H1 (cell line): ENCODE measurements at regions not wholly inside any gene's neighbourhood (a gene's known extent, or its start where the extent isn't known, plus 50 kb on each side); places are given as distances from the start of the nearest gene placed in this dataset.
A peak's percentile ranks its signal among the peaks of the same experiment; 100 is the strongest.

Source experiments
- CTCF ChIA-PET: fragments of 300-600 bp; sonication (Branson Sonifier 250); formaldehyde crosslinking; loops from one replicate; lab custom pipeline; 2021; ENCODE audit not compliant: partially characterized antibody; lab: Charles Lee
- POLR2A ChIA-PET: fragments of 300-600 bp; sonication (Branson Sonifier 250); formaldehyde crosslinking; loops from one replicate; lab custom pipeline; 2021; ENCODE audit warnings: inconsistent platforms; ENCODE audit not compliant: partially characterized antibody; lab: Charles Lee
- DNase-seq, 2 experiments: peaks; one replicate each; pipeline versions ENCODE4 v3.0.0 to v3.0.0-alpha.2; 2010 to 2022; ENCODE audit warnings: low spot score in 2 of 2, low read depth in 1 of 2, mixed read lengths in 1 of 2
- FAIRE-seq: peaks from 2 replicates; lab custom pipeline; 2011; peaks lifted over from hg19 to GRCh38; lab: Jason Lieb, UNC
- H2AFZ ChIP-seq: 2 replicates; pipeline ENCODE4 v1.8.1; 2012; ENCODE audit warnings: low read length, inconsistent platforms
- H2AK5ac ChIP-seq: 2 replicates; pipeline ENCODE4 v1.6.1; 2013; ENCODE audit warnings: low read depth, low read length
- H2BK120ac ChIP-seq: replicated peaks from 2 replicates; pipeline ENCODE3; 2013; ENCODE audit warnings: low read depth, low read length, inconsistent platforms
- H2BK12ac ChIP-seq: 2 replicates; pipeline ENCODE4 v1.6.1; 2013; ENCODE audit warnings: low read depth, low read length
- H2BK15ac ChIP-seq: 2 replicates; pipeline ENCODE4 v1.6.1; 2013; ENCODE audit warnings: low read length
- H2BK20ac ChIP-seq: 2 replicates; pipeline ENCODE4 v1.6.1; 2013; ENCODE audit warnings: low read length
- H2BK5ac ChIP-seq: 2 replicates; pipeline ENCODE4 v1.6.1; 2013; ENCODE audit warnings: low read depth, low read length
- H3K14ac ChIP-seq: 2 replicates; pipeline ENCODE4 v1.6.1; 2013; ENCODE audit warnings: inconsistent platforms; ENCODE audit not compliant: insufficient read length
- H3K18ac ChIP-seq: 2 replicates; pipeline ENCODE4 v1.6.1; 2013; ENCODE audit warnings: low read length; ENCODE audit errors: extremely low read depth
- H3K23ac ChIP-seq: 2 replicates; pipeline ENCODE4 v1.6.1; 2013; ENCODE audit warnings: inconsistent platforms; ENCODE audit not compliant: insufficient read length
- H3K23me2 ChIP-seq: 2 replicates; pipeline ENCODE4 v1.6.1; 2013; ENCODE audit warnings: low read depth, low read length
- H3K27ac ChIP-seq: 2 replicates; pipeline ENCODE4 v1.6.1; 2011; ENCODE audit warnings: low read depth, low read length, inconsistent platforms
- H3K27me3 ChIP-seq, 4 experiments: replicated peaks in 1 of 4; 1 replicate in 1 of 4; 2 replicates in 3 of 4; pipeline versions ENCODE4 v1.6.1 to v1.8.1; 2011 to 2013; ENCODE audit warnings: low read length in 3 of 4, mild to moderate bottlenecking in 3 of 4, inconsistent platforms in 2 of 4, mixed read lengths in 2 of 4, moderate library complexity in 1 of 4; ENCODE audit not compliant: control insufficient read depth in 3 of 4, insufficient read depth in 3 of 4; ENCODE audit errors: extremely low read depth in 1 of 4
- H3K36me3 ChIP-seq, 4 experiments: 2 replicates each; pipeline versions ENCODE4 v1.6.1 to v1.8.1; 2011 to 2013; ENCODE audit warnings: mild to moderate bottlenecking in 4 of 4, low read length in 3 of 4, moderate library complexity in 2 of 4, control low read depth in 1 of 4, inconsistent platforms in 1 of 4; ENCODE audit not compliant: insufficient read depth in 4 of 4, control insufficient read depth in 2 of 4
- H3K4ac ChIP-seq: replicated peaks from 2 replicates; pipeline ENCODE3; 2013; ENCODE audit warnings: low read length, low read depth, mixed read lengths, inconsistent platforms; ENCODE audit not compliant: insufficient read length
- H3K4me1 ChIP-seq, 4 experiments: replicated peaks in 1 of 4; 1 replicate in 1 of 4; 2 replicates in 3 of 4; pipeline versions ENCODE4 v1.6.1 to v1.8.1; 2011 to 2013; ENCODE audit warnings: low read length in 3 of 4, inconsistent platforms in 2 of 4, mixed read lengths in 1 of 4; ENCODE audit not compliant: insufficient read depth in 4 of 4, control insufficient read depth in 3 of 4
- H3K4me2 ChIP-seq, 2 experiments: 2 replicates each; pipeline versions ENCODE4 v1.6.1 to v1.8.1; 2011 to 2013; ENCODE audit warnings: low read depth in 2 of 2, low read length in 2 of 2, control low read depth in 1 of 2, inconsistent platforms in 1 of 2, mild to moderate bottlenecking in 1 of 2; ENCODE audit not compliant: insufficient read depth in 1 of 2
- H3K4me3 ChIP-seq, 4 experiments: fragments of 200-600, 300-600 bp in 1 of 4; sonication (generic), shearing (Covaris generic), sonication (Bioruptor Twin) in 1 of 4; 2 replicates each; pipeline versions ENCODE4 v1.5.1 to v1.8.1; 2011 to 2016; ENCODE audit warnings: low read length in 4 of 4, low read depth in 3 of 4, control low read depth in 2 of 4, inconsistent platforms in 2 of 4, mild to moderate bottlenecking in 2 of 4, mixed read lengths in 1 of 4, moderate library complexity in 1 of 4; ENCODE audit not compliant: insufficient read depth in 2 of 4; ENCODE audit errors: extremely low read depth in 1 of 4
- H3K56ac ChIP-seq: replicated peaks from 2 replicates; pipeline ENCODE3; 2013; ENCODE audit warnings: low read depth, mild to moderate bottlenecking, mixed read lengths, low read length, inconsistent platforms; ENCODE audit not compliant: insufficient read length
- H3K79me1 ChIP-seq: 2 replicates; pipeline ENCODE4 v1.6.1; 2013; ENCODE audit warnings: low read depth, low read length, control low read depth
- H3K79me2 ChIP-seq, 2 experiments: 2 replicates each; pipeline versions ENCODE4 v1.6.1 to v1.8.1; 2012 to 2013; ENCODE audit warnings: low read length in 2 of 2, mild to moderate bottlenecking in 2 of 2, inconsistent platforms in 1 of 2; ENCODE audit not compliant: insufficient read depth in 2 of 2, control insufficient read depth in 1 of 2
- H3K9ac ChIP-seq, 4 experiments: replicated peaks in 1 of 4; 1 replicate in 1 of 4; 2 replicates in 3 of 4; pipeline versions ENCODE4 v1.6.1 to v1.8.1; 2011 to 2013; ENCODE audit warnings: low read depth in 3 of 4, low read length in 3 of 4, control low read depth in 2 of 4, mild to moderate bottlenecking in 2 of 4, moderate library complexity in 2 of 4, inconsistent platforms in 1 of 4; ENCODE audit errors: extremely low read depth in 1 of 4
- H3K9me3 ChIP-seq, 2 experiments: 2 replicates each; pipeline versions ENCODE4 v1.6.1 to v1.8.1; 2012 to 2013; ENCODE audit warnings: mild to moderate bottlenecking in 2 of 2, moderate library complexity in 2 of 2, control low read depth in 1 of 2, inconsistent platforms in 1 of 2, low read depth in 1 of 2, low read length in 1 of 2, mixed read lengths in 1 of 2; ENCODE audit not compliant: insufficient read depth in 2 of 2
- H4K20me1 ChIP-seq, 2 experiments: replicated peaks in 1 of 2; 2 replicates each; pipeline versions ENCODE3 to v1.8.1; 2011 to 2013; ENCODE audit warnings: inconsistent platforms in 2 of 2, low read length in 2 of 2, mild to moderate bottlenecking in 1 of 2; ENCODE audit not compliant: insufficient read depth in 2 of 2, control insufficient read depth in 1 of 2
- H4K5ac ChIP-seq: 2 replicates; pipeline ENCODE4 v1.6.1; 2013; ENCODE audit warnings: low read length, low read depth, mixed read lengths, inconsistent platforms; ENCODE audit not compliant: insufficient read length
- H4K8ac ChIP-seq: 2 replicates; pipeline ENCODE4 v1.8.0; 2013; ENCODE audit warnings: mild to moderate bottlenecking, moderate library complexity, low read length, inconsistent platforms; ENCODE audit not compliant: insufficient read depth; ENCODE audit errors: extremely low read depth
- H4K91ac ChIP-seq: replicated peaks from 2 replicates; pipeline ENCODE3; 2013; ENCODE audit warnings: low read length, mixed read lengths, inconsistent platforms; ENCODE audit not compliant: insufficient read length
- ASH2L ChIP-seq: fragments of 200-600, 300-600 bp; sonication (generic); IDR thresholded peaks from one replicate; pipeline ENCODE4 v1.7.1; 2017; ENCODE audit warnings: low read length
- BCL11A ChIP-seq, 2 experiments: IDR thresholded peaks; one replicate each; pipeline ENCODE4 v1.6.1; 2011; ENCODE audit warnings: low read depth in 2 of 2, low read length in 2 of 2, mild to moderate bottlenecking in 2 of 2
- BRCA1 ChIP-seq: IDR thresholded peaks from 2 replicates; pipeline ENCODE4 v1.6.1; 2012; ENCODE audit warnings: low read depth, low read length, improper control_type of control experiment
- E2F6 ChIP-seq: IDR thresholded peaks from 2 replicates; pipeline ENCODE4 v1.6.1; 2012; ENCODE audit warnings: inconsistent platforms
- GABPA ChIP-seq: IDR thresholded peaks from 2 replicates; pipeline ENCODE4 v1.6.1; 2011; ENCODE audit warnings: mild to moderate bottlenecking, low read length, moderate library complexity, borderline replicate concordance; ENCODE audit not compliant: insufficient read depth
- HDAC2 ChIP-seq, 2 experiments: fragments of 300-600 bp in 1 of 2; sonication (generic) in 1 of 2; IDR thresholded peaks; 2 replicates each; pipeline ENCODE4 v1.6.1; 2011 to 2012; ENCODE audit warnings: low read depth in 2 of 2, low read length in 2 of 2, mild to moderate bottlenecking in 2 of 2, moderate library complexity in 2 of 2, borderline replicate concordance in 1 of 2, inconsistent platforms in 1 of 2
- KDM1A ChIP-seq: fragments of 200-600, 300-600 bp; sonication (generic); IDR thresholded peaks from 2 replicates; pipeline ENCODE4 v1.7.1; 2016; ENCODE audit warnings: mild to moderate bottlenecking, low read length, borderline replicate concordance
- POLR2A ChIP-seq, 2 experiments: IDR thresholded peaks; 1 replicate in 1 of 2; 2 replicates in 1 of 2; pipeline ENCODE4 v1.6.1; 2011; ENCODE audit warnings: low read depth in 2 of 2, low read length in 2 of 2, mild to moderate bottlenecking in 2 of 2; ENCODE audit errors: control extremely low read depth in 1 of 2
- RXRA ChIP-seq: IDR thresholded peaks from 2 replicates; pipeline ENCODE4 v1.6.1; 2011; ENCODE audit warnings: low read depth, mild to moderate bottlenecking, low read length, moderate library complexity; ENCODE audit not compliant: insufficient read depth
- SRF ChIP-seq: IDR thresholded peaks from 2 replicates; pipeline ENCODE4 v1.6.1; 2011; ENCODE audit warnings: mild to moderate bottlenecking, low read depth, low read length, moderate library complexity
- TAF7 ChIP-seq: optimal IDR thresholded peaks from 2 replicates; pipeline ENCODE3; 2011; ENCODE audit warnings: low read depth, mild to moderate bottlenecking, inconsistent platforms, low read length, moderate library complexity, borderline replicate concordance
- TCF12 ChIP-seq: IDR thresholded peaks from 2 replicates; pipeline ENCODE4 v1.6.1; 2011; ENCODE audit warnings: low read depth, mild to moderate bottlenecking, low read length
- YY1 ChIP-seq: IDR thresholded peaks from 2 replicates; pipeline ENCODE4 v1.6.1; 2011; ENCODE audit warnings: low read depth, mild to moderate bottlenecking, low read length
- WGBS, 2 experiments: shearing (Covaris generic) in 1 of 2; methylation state at CpG; one replicate each; pipeline versions ENCODE4 v1.1.6 to v1.1.7; 2013 to 2015; ENCODE audit warnings: low lambda C conversion rate in 2 of 2, mixed read lengths in 2 of 2, inconsistent platforms in 1 of 2, low coverage in 1 of 2, missing lambda C conversion rate in 1 of 2; ENCODE audit not compliant: insufficient replicate concordance in 2 of 2, insufficient coverage in 1 of 2, insufficient read length in 1 of 2; ENCODE audit errors: extremely low coverage in 1 of 2, missing lambda C conversion rate in 1 of 2; 5-methylcytosine and 5-hydroxymethylcytosine counted together

DNA sequence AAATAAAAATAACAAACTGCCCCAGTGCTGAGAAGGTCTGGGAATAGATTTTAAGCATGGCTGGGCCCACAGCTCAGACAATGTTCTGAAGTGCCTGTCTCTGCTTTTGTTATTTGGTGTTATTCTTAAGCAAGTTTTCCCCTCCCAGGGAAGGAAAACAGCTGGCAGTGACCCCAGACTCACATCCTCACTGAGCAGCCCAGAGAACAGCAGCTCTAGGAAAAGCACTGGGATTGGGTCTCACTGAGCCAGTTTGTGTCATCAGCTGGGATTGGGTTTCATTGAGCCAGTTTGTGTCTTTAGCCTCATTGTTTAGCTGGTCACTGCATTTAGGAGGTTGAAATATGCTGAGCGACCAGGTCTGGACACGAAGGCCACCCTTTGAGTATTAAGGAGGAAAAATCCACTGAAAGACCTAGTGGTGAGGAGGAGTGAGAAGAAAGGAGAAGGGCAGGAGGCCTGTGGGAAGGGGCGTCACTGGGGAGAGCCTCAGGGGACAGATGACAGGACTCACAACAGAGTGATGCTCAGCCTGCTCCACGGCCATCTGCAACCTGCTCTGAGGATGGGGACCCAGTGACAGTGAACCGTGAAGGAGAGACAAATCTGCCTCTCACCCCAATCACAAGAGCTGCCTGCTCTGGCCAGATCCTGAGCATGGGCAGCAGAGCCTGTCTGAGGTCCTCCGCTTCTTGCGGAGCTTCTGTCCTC, 103.8 kb downstream of the TOMM20 start:
- H3K4me3 ChIP-seq: no peak overlapping the region
- H3K18ac ChIP-seq: no peak overlapping the region; the same call in 1 of the 2 replicates
- H3K4ac ChIP-seq: no peak overlapping the region
- H4K91ac ChIP-seq: no peak overlapping the region
- no peak overlapping the region for H3K27ac ChIP-seq
- H3K36me3 ChIP-seq: no peaks in the 10 kb centered on the region
- H3K79me1 ChIP-seq: no peaks in the 10 kb centered on the region
- no peaks in the 10 kb centered on the region for H3K79me2 ChIP-seq
- H2BK20ac ChIP-seq: no peak overlapping the region
- H3K56ac ChIP-seq: no peak overlapping the region
- no peaks in the 10 kb centered on the region for H4K20me1 ChIP-seq
- ChIA-PET POLR2A (interaction anchor here (0.6 to 0.7 kb wide), 2 partner anchors 26 to 62 kb away, joined by 3 to 4 read pairs; no protein-coding TSS in a partner anchor), CTCF (interaction anchor here (0.6 to 1.3 kb wide), 7 partner anchors 12 to 576 kb away, joined by 3 read pairs; no protein-coding TSS in a partner anchor)
- WGBS, 2 experiments: 83% methylated on average over 7 of the region's 7 CpGs; no CpG with 5 or more reads in 1 of the 2 experiments
- H2BK120ac ChIP-seq: no peak overlapping the region
- no peak overlapping the region for H3K9ac ChIP-seq
- H2BK12ac ChIP-seq: no peak overlapping the region
- H3K27me3 ChIP-seq: no peaks in the 10 kb centered on the region
- H2AK5ac ChIP-seq: no peak overlapping the region
- H3K23ac ChIP-seq: no peak overlapping the region
- no peak overlapping the region for H4K5ac ChIP-seq
- H2BK5ac ChIP-seq: no peak overlapping the region
- no peak overlapping the region for H2AFZ ChIP-seq
- 0 out of 2 replicates have a peak overlapping the region, but pooled peaks have one; percentile 65 for H2BK15ac ChIP-seq
- DNase-seq: no peak
- no peak overlapping the region for H3K14ac ChIP-seq
- no peak overlapping the region for H3K4me2 ChIP-seq
- H4K8ac ChIP-seq: no peak overlapping the region
- H3K9me3 ChIP-seq: peaks cover 2 to 7% of the 10 kb centered on the region in 2 experiments; a peak in 1 of 4 replicates
- H3K23me2 ChIP-seq: no peaks in the 10 kb centered on the region
- H3K4me1 ChIP-seq: peaks cover 0 to 12% (median 7%) of the 10 kb centered on the region in 4 experiments; a peak in 5 of 7 replicates
- no peak for FAIRE-seq
- TF ChIP-seq ASH2L: no peak
- TF ChIP-seq YY1: no peak
- no peak for TF ChIP-seq TCF12
- no peak for TF ChIP-seq TAF7
- no peak for TF ChIP-seq RXRA
- no peak for TF ChIP-seq SRF
- no peak for TF ChIP-seq POLR2A (IDR thresholded peaks at IDR 0.05; ENCODE audit: control extremely low read depth in 1 of 2, low read depth in 2 of 2, low read length in 2 of 2)
- no peak for TF ChIP-seq KDM1A
- no peak for TF ChIP-seq GABPA
- no peak for TF ChIP-seq HDAC2 (IDR thresholded peaks at IDR 0.05; ENCODE audit: borderline replicate concordance in 1 of 2, low read depth in 2 of 2, low read length in 2 of 2)
- TF ChIP-seq E2F6: no peak
- no peak for TF ChIP-seq BCL11A (IDR thresholded peaks at IDR 0.05; ENCODE audit: low read depth in 2 of 2, low read length in 2 of 2)
- TF ChIP-seq BRCA1: no peak
